Right ventricle myocardium superior (tissue), 1 donor: ENCODE measurements at regions not wholly inside any gene's neighbourhood (a gene's known extent, or its start where the extent isn't known, plus 50 kb on each side); places are given as distances from the start of the nearest gene placed in this dataset.

Source experiments
- ATAC-seq: fragments of 200-7000 bp; cut with Tn5 transposase; one replicate; pipeline ENCODE4 v1.9.1; 2020; ENCODE audit warnings: mild to moderate bottlenecking; ENCODE audit not compliant: poor library complexity
- DNase-seq: peaks from one replicate; pipeline ENCODE4 v3.0.0-alpha.2; 2020
- intact Hi-C: fragments of 100-400 bp; cut with DNase I; formaldehyde crosslinking; loops from one replicate; pipeline ENCODE4 v1.11.2; 2022
- donor health status: DM: no; HTN: yes; CAD: no; lungs with severe emphysema.

DNA sequence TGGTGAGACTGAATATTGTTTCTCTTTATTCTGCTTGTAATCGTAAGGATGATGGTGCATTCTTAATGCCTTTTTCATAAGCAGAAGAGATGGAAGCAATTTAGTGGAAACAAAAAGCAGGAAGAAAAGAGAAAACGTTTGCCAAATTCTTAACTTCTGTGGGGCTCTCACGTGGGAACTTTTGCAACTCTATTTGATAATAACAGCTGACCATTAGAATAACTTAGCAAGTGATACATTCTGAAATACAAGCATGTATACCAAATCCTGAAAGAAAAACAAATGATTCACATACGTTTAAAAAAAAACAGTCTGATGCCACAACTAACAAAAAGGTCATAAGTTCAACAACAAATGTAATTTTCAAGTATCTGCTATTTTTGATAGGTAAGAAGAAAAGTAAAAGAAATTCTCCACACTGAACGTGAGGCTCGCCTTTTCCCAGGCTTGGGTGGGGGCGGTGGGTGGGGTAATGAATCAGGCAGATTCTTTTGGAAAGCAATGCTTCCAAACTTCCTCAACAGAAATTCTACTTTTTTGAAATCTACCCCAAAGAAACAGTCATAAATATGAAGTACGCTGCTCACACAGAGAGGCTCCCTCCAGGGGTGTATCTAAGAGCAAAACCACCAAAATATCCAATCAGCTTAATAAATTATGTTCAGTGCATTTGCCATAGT lies 446.2 kb upstream of the MGMT start:
- intact Hi-C loops, result no loop called here
- ATAC-seq (no peak), DNase-seq (no peak)

DNA sequence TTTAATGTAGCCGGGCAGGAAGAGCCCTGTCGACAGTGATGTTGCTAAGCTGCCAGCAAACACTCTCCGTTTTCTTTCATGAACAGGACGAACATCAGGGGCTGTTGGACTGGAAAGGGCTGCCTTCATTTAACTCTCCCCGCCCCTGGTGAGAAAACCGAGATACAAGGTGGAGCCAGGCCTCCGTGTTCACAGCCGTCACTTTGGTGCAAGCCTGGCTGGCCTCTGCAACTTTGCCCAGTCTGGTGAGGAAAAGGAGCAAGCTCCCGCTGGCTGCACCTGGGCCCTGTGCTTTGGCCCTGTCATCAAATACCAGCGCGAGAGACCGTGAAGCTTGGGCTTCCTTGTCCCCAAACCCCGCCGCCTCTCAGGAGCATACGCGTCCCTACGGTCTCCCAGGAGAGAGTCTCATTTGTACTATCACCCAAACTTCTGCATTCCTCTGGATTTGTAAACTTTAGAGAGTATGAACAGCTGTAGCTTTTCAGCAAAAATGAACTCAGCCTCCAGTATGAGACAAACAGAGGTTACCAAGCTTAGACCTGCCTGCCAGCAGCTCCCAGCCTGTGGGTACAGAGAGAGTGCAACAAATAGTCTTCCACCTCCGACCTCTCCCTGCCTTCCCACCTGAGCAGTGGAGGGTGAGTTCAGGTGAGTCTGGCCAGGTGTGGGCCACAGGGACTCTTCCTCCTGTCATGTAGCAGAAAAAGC lies 445.3 kb upstream of the MGMT start:
- intact Hi-C loops, result no loop called here
- ATAC-seq (peak; percentile 54), DNase-seq (peak; percentile 53)

DNA sequence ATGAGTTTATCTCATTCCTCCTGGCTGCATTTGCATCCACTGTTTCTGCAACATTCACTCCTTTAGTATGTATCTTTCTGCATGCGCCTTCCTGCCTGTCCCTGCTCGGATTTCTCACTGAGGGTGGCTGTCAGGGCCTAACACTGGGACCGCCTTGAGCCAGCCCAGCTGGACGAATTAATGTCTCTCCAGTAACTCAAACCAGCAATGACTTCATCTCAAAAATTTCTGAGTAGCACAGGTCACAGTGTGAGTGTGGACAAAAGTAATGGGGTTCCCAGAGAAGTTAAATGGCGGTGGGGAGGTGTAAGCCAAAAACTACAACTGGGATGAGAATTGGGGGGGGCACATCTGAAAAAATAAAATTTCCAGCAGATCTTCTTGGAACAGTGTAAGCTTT lies 444.0 kb upstream of the MGMT start:
- DNase-seq (peak; percentile 84), ATAC-seq (peak; percentile 78)

DNA sequence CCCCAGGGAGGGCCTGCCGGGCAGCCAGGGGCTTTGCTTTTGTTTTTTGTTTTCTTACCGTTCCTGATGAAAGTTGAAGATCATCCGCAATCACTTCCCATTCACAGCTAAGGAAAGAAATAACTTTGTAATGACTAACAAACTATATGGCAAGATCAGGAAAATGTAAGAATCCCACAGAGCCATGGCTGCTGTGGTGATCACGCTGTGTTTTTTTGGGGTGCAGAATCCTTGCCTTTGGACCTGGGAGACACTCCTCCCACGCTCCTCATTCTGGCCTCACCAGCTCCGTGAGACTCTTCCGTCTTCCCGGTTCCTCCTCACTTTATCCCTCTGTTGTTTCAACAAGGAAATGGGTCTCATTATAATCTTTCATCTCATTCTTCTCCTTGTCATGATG lies 443.0 kb upstream of the MGMT start:
- DNase-seq (no peak), ATAC-seq (no peak)
- intact Hi-C loops, result no loop called here

More for the DNA sequence above, 444.0 kb upstream of the MGMT start:
- intact Hi-C loops, result no loop called here

DNA sequence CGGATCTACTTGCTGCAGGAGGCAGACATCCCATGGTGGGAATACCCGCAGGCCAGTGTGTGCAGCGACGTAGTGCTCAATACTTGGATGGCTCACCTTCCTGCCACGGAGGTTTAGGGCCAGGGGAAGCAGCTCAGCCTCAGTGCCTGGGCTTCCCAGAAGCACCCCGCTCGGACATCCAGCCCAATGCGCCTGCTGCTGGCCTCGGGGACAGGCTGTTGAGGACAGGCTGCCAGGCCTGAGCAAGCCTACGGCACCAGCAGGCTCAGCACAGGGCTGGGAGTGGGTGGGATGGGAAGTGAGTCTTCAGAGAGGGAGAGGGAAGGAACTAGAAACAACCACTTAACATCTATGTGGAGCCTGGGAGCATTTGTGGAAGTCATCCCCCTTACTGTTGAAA lies 441.3 kb upstream of the MGMT start:
- intact Hi-C loops, result no loop called here
- no peak for ATAC-seq
- no peak for DNase-seq

DNA sequence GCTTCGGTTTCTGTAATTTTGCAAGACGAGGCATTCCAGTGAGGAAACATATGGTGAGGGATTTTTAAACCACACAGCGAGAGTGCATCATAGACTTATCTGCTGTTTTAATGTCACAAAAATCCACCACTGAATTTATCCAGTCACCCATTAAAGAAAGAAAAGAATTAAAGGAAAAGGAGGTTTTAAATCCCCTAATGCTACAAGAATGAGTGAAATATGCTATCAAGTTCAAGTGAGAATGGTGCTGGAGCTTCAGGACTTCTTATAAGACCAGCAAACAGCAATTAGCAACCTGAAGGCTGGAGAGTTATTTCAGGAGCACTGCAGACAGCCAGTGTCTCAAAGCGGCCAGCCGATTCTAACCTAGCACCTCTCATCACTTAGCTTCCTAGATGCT lies 439.1 kb upstream of the MGMT start:
- DNase-seq (no peak), ATAC-seq (no peak)
- intact Hi-C loops, result no loop called here

DNA sequence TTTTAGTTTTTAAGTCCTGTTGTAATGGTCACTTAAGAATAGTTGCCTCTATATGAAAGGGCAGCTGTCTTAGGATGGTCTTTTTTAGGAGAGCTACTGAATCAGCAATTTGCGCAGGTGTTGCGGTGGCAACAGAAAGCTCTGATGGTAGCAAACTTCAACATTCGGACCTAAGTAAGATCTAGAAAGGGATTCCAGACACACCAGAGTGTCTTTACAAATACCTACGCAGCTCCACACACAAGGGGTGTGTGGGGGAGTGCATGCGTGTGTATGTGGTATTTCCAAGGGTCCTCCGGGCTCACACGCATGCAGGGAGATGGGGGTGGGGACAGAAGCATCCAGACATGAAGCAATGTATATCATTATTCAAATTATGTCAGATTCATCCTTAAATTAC lies 438.6 kb upstream of the MGMT start:
- no peak for ATAC-seq
- intact Hi-C loops, result no loop called here
- DNase-seq, result no peak

DNA sequence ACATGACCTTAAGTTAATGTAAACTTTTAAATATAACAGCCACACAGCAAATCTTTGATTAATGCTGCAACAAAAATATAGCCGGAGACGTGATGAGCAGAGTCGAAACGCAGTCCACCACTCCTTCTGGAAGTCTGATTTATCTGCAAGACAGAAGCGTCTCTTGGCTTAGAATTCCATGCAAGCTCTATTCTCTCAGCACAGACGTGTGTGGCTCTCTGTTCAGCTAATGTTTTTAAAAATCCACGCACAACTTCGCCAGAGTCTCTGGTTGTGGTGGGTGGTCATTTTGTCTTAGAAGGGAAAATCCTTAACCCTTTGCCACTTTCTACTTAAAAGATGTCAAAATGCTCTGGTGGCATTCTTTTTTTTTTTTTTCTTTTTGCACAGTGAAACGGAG lies 438.0 kb upstream of the MGMT start:
- intact Hi-C loops, result no loop called here
- DNase-seq (no peak), ATAC-seq (no peak)

DNA sequence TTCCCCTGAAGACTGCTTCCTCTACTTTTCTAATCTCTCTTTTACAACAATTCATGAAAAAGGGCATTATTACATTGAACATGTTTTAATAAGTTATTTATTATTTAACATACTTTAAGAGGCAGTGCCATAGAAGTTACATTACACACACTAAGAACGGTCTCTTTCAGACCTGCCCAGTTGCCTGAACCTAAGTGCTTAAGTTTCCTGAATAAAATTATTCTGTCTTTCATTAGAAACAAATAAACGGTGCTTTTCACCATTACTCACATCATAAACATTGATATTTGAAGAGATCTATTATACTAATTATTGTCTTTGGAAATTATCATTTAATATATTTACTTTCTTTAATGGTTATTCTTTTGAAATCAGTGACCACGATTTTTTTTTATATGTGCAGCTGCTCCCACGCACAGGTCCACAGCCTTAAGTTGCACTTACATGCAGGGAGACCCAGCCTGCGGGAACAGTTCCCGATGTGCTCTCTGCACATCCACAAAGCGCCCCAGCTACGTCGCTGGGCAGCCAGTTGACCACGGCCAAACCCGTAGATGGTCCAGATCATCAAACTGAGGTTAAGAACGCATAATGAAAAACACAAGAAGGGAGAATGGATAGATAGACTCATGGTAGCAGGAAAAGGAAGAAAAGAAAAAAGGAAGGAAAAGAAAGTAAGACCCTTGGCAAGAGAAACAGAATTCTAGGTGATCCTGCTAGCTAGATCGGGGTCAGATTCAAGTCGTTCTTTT lies 437.0 kb upstream of the MGMT start:
- intact Hi-C loops, result loop anchor here (5.0 kb wide), 2 partner anchors 302 to 942 kb away; no protein-coding TSS in a partner anchor
- DNase-seq, result no peak
- no peak for ATAC-seq

DNA sequence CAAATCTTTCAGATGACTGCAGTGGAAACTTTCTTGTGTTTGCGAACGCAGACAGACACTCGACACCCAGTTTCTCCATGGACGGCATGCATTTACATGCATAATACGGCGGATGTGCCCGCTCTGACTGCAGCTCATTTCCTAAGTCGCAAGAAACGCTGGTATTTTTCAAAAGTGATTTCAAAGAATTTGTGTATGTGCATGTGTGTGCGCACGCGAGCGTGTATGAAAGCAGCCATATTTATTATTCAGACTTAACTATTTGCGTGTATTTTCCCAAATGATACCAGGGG lies 436.5 kb upstream of the MGMT start:
- intact Hi-C loops, result loop anchor here (5.0 kb wide), 2 partner anchors 302 to 942 kb away; no protein-coding TSS in a partner anchor
- ATAC-seq (no peak), DNase-seq (no peak)

DNA sequence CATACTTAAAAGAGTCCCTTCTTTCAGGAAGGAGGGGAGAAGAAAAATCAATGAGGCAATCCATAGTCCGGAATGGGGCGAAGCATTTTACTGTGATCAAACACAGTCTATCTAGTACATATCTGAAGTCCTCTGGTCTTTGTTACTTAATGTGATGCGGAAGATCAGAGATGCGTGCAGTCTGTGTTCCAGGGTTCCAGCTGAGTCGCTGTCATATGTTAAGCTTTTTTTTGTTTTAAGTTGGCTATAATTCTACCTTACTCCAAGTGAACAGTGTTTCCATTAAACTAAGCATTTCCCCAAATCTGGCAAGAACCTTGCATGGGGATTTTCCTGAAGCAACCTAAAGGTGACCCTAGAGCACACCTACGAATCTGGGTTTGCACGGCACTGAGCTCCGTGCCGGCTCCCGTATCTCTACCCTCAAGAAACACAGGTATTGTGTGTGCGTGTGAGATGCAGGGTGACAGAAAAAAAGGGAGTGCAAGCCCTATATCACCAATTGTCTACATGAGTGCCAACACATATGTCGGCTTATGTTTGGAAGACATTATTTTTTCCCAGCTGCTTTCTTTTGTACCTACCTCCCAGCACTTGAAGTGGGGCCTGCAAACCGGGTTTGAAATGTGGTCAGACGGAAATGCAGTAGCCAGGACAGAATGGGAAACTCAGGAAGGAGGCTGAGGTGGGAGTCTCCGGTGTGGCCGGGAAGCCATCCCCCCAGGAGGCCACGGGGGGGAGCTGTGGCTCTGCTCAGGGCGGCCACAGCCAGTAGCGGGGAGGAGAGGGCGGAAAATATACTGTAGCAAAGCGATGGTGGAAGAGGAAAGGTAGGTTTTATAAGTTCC lies 435.8 kb upstream of the MGMT start:
- intact Hi-C loops, result loop anchor here (5.0 kb wide), 2 partner anchors 301 to 941 kb away; no protein-coding TSS in a partner anchor
- peak; percentile 65 for DNase-seq
- ATAC-seq, result peak; percentile 93

DNA sequence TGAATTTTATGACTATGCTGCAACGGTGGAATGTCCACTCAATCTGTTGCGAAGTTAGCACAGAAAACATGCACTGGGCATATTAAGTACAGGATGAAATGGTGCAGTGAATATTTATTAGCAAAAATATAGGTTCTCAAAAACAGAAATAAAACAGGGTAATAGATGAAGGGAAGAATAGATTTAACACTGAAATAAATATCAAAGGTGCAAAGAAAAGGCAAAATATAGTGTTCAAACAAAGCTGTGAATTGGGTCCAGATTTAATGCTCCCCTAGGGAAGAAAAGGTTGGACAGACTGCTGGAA lies 435.2 kb upstream of the MGMT start:
- ATAC-seq (no peak), DNase-seq (no peak)
- intact Hi-C loops, result loop anchor here (5.0 kb wide), 2 partner anchors 301 to 941 kb away; no protein-coding TSS in a partner anchor

DNA sequence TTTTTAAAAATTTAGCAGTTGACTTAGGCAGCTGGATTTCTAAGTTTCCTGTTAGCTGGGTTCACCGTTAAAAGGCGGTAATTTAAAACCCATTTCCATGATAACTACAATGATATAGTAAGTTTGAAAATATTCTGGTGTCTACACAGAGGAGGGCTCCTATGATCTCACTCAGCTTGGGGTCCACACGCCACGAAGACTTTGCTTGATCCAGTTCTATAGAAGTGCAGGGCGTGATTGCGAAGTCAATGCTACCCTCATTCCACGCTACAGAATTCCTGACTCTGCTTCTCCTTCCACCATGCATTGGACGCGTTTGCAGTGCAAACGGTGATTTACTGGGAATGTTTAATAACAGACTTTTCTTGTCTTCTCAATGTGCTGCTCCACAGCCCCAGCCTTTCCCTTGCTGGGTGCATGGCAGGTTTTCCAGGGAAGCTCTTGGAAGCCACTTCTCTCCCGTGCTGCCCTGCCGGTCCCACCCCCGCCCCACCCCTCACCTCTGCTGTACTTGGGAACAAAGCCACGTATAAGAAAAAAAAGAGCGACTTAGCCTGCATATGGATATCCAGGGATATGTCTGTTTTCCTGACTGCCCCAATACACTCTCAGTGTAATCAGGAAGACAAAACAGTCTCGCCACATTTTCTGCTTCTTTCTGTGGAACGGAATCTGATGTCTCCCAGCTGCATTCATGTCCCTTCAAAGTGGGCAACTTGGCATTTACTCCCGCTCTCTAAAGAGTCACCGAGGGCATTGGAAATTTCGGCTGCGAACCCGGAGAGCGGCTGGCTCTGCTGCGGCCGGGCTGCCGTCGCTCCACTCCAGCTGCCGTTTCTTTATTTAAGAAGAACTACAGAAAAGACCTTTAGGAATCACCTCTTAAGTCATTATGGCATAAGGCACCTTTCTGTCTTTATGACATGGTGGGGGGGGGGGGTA lies 434.4 kb upstream of the MGMT start:
- DNase-seq (no peak), ATAC-seq (no peak)
- intact Hi-C loops, result loop anchor here (5.0 kb wide), 2 partner anchors 300 to 940 kb away; no protein-coding TSS in a partner anchor

DNA sequence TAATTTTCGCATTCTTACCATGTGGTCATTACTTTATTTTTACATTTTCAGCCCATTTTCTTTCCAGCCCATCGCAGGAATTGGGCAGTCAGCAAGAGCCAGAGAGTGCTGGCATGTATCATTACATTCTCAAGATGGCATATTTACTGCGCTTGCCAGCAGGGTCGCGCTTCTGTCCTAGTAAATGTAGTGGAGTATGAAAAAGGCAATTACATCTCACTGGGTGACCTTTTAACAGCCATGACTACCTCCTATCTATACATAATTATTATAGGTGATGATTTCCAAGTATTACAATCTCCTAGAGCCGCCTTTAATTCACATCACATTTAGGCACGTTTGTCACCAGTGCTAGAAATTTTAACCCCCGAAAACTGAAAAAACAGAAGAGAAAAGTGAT lies 433.7 kb upstream of the MGMT start:
- intact Hi-C loops, result loop anchor here (5.0 kb wide), 2 partner anchors 299 to 939 kb away; no protein-coding TSS in a partner anchor
- DNase-seq (no peak), ATAC-seq (no peak)

DNA sequence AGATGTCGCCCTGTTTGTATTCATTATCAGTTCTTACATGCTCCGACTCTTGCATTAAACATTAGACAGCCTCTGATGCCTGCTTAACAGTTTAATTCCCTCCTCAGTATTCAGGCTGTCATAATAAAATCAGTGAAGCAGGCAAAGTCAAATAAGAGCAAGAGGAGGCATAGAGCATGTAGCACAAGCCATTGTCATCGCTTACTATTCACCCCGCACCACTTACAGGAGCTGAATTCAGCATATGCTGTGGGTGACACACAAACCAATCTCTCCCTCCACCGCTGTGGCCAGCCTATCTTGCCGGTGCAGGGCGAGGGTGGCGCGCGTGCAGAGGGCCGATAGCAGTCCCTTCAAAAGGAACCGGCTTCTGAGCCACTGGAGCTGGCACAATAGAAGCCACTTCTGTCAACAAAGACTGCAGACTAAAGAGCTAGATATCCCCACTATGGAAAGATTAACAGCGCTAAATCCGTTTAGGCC lies 433.2 kb upstream of the MGMT start:
- intact Hi-C loops, result loop anchor here (5.0 kb wide), 2 partner anchors 298 to 938 kb away; no protein-coding TSS in a partner anchor
- ATAC-seq (no peak), DNase-seq (no peak)

DNA sequence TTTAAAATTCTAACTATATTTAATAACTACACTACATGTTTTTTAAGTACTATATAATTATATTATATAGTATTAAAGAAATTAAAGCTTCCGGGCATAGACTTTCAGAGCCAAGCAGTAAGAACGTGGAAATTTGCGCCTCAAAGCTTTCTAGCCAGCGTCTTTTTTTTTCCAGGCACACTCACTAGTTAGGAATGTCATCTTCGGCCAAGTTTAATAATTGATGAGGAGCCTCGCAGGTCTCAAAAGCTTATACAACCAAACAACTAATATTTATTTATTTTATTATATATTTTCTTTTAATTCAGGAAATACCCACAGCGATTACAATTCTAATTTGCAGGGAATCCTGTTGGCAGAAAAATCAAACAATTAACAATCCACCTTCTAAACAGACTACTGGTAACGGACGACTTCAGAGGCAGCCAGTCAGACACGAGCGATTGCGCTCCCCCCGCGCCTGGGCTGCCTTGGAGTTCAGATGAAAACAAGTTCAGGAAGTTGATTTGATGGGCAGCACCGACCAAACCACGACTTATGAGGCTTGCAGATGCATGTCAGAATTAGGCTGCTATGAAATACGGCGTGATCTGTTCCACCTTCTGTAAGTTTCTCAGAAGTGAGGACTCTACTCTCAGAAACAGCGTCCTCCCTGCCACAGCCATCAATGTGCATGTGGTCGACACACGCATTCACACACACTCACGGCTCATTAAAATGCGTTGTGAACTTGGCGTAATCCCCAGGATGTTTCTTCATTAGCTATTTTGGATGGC lies 431.8 kb upstream of the MGMT start:
- intact Hi-C loops, result no loop called here
- DNase-seq (no peak), ATAC-seq (no peak)

DNA sequence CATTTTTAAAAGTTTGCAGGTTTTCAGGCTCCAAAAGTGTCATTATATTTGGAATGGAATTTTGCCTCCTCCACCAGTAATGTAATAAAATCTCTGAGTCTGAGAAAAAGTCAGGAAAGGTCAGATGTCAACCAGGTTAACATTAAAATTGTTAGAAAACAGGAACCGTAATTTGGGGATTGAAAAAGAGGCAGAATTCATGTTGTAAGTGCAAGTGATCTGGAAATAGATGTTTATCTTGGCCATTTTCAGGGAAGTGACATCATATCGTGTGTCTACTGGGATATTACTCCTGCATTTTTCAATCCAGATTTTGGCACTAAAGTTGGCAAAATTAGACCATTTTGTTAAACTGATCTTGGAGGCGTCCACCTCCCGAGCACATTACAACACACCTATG lies 428.5 kb upstream of the MGMT start:
- intact Hi-C loops, result no loop called here
- ATAC-seq (no peak), DNase-seq (no peak)
